22Rv1 (cell line): ENCODE measurements at regions not wholly inside any gene's neighbourhood (a gene's known extent, or its start where the extent isn't known, plus 50 kb on each side); places are given as distances from the start of the nearest gene placed in this dataset.

Source experiments
- CTCF ChIP-seq: fragments of 450-650 bp; IDR thresholded peaks from 2 replicates; pipeline ENCODE4 v1.5.1; 2017; ENCODE audit warnings: mild to moderate bottlenecking
- ZFX ChIP-seq: fragments of 450-650 bp; IDR thresholded peaks from 2 replicates; pipeline ENCODE4 v1.6.1; 2017; ENCODE audit warnings: antibody characterized with exemption, borderline replicate concordance

GRCh38 chr12:107469011-107469410 is 216.6 kb upstream of the PWP1 start:
- TF ChIP-seq CTCF: no peak
- TF ChIP-seq ZFX: no peak
